HepG2 (cell line): ENCODE measurements at regions not wholly inside any gene's neighbourhood (a gene's known extent, or its start where the extent isn't known, plus 50 kb on each side); places are given as distances from the start of the nearest gene placed in this dataset.

Source experiments
- CENPX ChIP-seq: sonication (generic); formaldehyde crosslinking; IDR thresholded peaks from 2 replicates; pipeline ENCODE4 v1.9.0; 2021; ENCODE audit warnings: mild to moderate bottlenecking, missing genetic modification reagents, moderate library complexity
- NR3C1 ChIP-seq: sonication (generic); formaldehyde crosslinking; IDR thresholded peaks from 2 replicates; pipeline ENCODE4 v1.4.0; 2020; ENCODE audit warnings: missing genetic modification reagents
- RBM39 ChIP-seq: fragments of 200-400 bp; formaldehyde crosslinking; IDR thresholded peaks from one replicate; pipeline ENCODE4 v1.6.1; 2018; ENCODE audit warnings: antibody characterized with exemption, mild to moderate bottlenecking, low read depth, low read length; ENCODE audit not compliant: poor library complexity, severe bottlenecking
- SMARCC2 ChIP-seq: fragments of 450-650 bp; IDR thresholded peaks from 2 replicates; pipeline ENCODE4 v1.6.1; 2017; ENCODE audit warnings: antibody characterized with exemption, mild to moderate bottlenecking
- ZBTB20 ChIP-seq: sonication (generic); formaldehyde crosslinking; IDR thresholded peaks from 2 replicates; pipeline ENCODE4 v1.8.1; 2023; ENCODE audit warnings: missing genetic modification reagents, low read depth, mild to moderate bottlenecking, borderline replicate concordance
- ZNF121 ChIP-seq: sonication (generic); formaldehyde crosslinking; IDR thresholded peaks from 2 replicates; pipeline ENCODE4 v1.5.0; 2020; ENCODE audit warnings: mild to moderate bottlenecking, missing genetic modification reagents
- ZSCAN22 ChIP-seq: sonication (generic); formaldehyde crosslinking; IDR thresholded peaks from 2 replicates; pipeline ENCODE4 v1.4.0; 2020; ENCODE audit warnings: mild to moderate bottlenecking, missing genetic modification reagents
- TF ChIP-seq, protein P1 (sequence below), 2 experiments: fragments of 450-650 bp in 1 of 2; sonication (generic) in 1 of 2; formaldehyde crosslinking in 1 of 2; IDR thresholded peaks; 2 replicates each; pipeline versions ENCODE4 v1.6.1 to v1.8.0; 2016 to 2022; ENCODE audit warnings: antibody characterized with exemption in 1 of 2, mild to moderate bottlenecking in 1 of 2, missing genetic modification reagents in 1 of 2
- TF ChIP-seq, protein P2 (sequence below): sonication (generic); formaldehyde crosslinking; IDR thresholded peaks from 2 replicates; pipeline ENCODE4 v1.4.0; 2020; ENCODE audit warnings: mild to moderate bottlenecking, missing genetic modification reagents

DNA sequence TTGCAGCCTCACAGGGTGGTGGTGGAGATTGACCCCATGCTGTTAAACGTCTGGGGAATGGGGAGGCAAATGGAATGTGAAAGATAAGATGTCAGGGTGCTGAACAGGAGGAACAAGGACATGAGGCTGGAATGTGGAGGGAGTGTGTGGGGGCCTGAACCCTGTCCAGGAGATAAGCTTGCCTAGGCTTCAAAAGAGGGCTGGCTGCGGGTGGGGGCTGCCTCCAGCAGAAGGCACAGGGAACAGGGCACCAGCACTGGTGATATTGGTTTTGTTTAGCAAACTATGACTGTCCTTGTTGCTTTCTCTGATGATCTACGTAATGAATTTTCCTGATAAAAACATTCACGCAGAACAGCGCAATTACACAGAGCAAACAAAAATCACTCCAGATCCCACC, 52.4 kb upstream of the LRP8 start:
- TF ChIP-seq, protein P1, sequence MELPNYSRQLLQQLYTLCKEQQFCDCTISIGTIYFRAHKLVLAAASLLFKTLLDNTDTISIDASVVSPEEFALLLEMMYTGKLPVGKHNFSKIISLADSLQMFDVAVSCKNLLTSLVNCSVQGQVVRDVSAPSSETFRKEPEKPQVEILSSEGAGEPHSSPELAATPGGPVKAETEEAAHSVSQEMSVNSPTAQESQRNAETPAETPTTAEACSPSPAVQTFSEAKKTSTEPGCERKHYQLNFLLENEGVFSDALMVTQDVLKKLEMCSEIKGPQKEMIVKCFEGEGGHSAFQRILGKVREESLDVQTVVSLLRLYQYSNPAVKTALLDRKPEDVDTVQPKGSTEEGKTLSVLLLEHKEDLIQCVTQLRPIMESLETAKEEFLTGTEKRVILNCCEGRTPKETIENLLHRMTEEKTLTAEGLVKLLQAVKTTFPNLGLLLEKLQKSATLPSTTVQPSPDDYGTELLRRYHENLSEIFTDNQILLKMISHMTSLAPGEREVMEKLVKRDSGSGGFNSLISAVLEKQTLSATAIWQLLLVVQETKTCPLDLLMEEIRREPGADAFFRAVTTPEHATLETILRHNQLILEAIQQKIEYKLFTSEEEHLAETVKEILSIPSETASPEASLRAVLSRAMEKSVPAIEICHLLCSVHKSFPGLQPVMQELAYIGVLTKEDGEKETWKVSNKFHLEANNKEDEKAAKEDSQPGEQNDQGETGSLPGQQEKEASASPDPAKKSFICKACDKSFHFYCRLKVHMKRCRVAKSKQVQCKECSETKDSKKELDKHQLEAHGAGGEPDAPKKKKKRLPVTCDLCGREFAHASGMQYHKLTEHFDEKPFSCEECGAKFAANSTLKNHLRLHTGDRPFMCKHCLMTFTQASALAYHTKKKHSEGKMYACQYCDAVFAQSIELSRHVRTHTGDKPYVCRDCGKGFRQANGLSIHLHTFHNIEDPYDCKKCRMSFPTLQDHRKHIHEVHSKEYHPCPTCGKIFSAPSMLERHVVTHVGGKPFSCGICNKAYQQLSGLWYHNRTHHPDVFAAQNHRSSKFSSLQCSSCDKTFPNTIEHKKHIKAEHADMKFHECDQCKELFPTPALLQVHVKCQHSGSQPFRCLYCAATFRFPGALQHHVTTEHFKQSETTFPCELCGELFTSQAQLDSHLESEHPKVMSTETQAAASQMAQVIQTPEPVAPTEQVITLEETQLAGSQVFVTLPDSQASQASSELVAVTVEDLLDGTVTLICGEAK (IDR thresholded peaks at IDR 0.05) = no peak
- TF ChIP-seq, protein P1 (CRISPR knock-in tag; IDR thresholded peaks at IDR 0.05) = no peak
- TF ChIP-seq ZSCAN22 (CRISPR knock-in tag) (no peak), ZNF121 (CRISPR knock-in tag) (no peak), NR3C1 (CRISPR knock-in tag) (no peak), ZBTB20 (CRISPR knock-in tag) (no peak), CENPX (CRISPR knock-in tag) (no peak), SMARCC2 (no peak), RBM39 (no peak)
- TF ChIP-seq, protein P2, sequence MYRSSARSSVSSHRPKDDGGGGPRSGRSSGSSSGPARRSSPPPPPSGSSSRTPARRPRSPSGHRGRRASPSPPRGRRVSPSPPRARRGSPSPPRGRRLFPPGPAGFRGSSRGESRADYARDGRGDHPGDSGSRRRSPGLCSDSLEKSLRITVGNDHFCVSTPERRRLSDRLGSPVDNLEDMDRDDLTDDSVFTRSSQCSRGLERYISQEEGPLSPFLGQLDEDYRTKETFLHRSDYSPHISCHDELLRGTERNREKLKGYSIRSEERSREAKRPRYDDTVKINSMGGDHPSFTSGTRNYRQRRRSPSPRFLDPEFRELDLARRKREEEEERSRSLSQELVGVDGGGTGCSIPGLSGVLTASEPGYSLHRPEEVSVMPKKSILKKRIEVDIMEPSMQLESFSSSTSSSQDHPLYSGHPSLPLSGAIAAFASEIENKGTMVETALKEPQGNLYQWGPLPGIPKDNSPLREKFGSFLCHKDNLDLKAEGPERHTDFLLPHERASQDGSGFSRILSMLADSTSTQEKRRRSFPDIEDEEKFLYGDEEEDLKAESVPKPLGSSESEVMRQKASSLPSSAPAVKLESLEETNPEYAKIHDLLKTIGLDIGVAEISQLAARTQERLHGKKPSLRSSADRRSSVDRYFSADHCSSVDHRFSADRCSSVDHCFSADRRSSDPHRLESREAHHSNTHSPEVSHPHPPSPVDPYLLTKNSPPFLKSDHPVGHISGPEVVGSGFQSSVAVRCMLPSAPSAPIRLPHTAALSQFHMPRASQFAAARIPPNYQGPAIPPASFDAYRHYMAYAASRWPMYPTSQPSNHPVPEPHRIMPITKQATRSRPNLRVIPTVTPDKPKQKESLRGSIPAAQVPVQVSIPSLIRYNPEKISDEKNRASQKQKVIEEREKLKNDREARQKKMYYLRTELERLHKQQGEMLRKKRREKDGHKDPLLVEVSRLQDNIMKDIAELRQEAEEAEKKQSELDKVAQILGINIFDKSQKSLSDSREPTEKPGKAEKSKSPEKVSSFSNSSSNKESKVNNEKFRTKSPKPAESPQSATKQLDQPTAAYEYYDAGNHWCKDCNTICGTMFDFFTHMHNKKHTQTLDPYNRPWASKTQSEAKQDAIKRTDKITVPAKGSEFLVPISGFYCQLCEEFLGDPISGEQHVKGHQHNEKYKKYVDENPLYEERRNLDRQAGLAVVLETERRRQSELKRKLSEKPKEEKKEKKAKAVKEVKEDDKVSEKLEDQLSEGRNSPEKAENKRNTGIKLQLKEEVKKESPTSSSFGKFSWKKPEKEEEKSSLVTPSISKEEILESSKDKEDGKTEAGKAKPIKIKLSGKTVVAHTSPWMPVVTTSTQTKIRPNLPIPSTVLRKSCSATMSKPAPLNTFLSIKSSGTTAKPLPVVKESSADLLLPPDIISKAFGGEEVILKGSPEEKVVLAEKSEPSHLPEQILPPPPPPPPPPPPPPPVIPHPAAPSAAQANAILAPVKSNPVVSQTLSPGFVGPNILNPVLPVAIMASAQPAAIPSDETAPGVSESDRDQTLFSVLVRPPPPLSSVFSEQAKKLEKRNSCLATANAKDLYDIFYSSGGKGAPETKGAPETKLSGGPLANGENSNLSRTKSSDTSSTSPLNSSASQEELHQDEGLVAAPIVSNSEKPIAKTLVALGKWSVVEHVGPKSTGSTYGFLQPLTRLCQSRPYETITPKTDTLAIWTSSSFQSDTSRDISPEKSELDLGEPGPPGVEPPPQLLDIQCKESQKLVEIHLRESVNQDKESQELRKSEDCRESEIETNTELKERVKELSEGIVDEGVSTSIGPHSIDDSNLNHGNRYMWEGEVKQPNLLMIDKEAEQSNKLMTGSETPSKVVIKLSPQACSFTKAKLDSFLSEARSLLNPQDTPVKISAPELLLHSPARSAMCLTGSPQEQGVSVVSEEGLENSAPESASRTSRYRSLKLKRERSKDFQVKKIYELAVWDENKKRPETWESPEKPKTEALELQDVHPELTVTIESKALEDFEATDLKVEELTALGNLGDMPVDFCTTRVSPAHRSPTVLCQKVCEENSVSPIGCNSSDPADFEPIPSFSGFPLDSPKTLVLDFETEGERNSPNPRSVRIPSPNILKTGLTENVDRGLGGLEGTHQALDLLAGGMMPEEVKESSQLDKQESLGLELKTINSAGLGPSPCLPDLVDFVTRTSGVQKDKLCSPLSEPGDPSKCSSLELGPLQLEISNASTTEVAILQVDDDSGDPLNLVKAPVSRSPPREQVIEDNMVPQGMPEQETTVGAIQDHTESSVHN (CRISPR knock-in tag) = no peak
